Liver (tissue), 3 donors: ENCODE measurements at regions not wholly inside any gene's neighbourhood (a gene's known extent, or its start where the extent isn't known, plus 50 kb on each side); places are given as distances from the start of the nearest gene placed in this dataset.
A peak's percentile ranks its signal among the peaks of the same experiment; 100 is the strongest.

ENCODE experiments used
- ATF3 ChIP-seq: IDR thresholded peaks from 2 replicates; pipeline ENCODE4 v1.6.1; 2016; ENCODE audit warnings: antibody characterized with exemption
- CTCF ChIP-seq: fragments of 150-350 bp; IDR thresholded peaks from 2 replicates; pipeline ENCODE4 v1.5.1; 2017; ENCODE audit warnings: improper control_type of control experiment, low read depth, low read length; ENCODE audit not compliant: missing input control
- EGR1 ChIP-seq, 2 donors: IDR thresholded peaks; 2 replicates each; pipeline ENCODE4 v1.6.1; 2016 to 2018; ENCODE audit warnings: antibody characterized with exemption in 2 of 2, low read depth in 2 of 2
- JUND ChIP-seq, 2 donors: IDR thresholded peaks; 2 replicates each; pipeline ENCODE4 v1.6.1; 2016; ENCODE audit warnings: antibody characterized with exemption in 2 of 2
- MAX ChIP-seq: IDR thresholded peaks from 2 replicates; pipeline ENCODE4 v1.6.1; 2016; ENCODE audit warnings: antibody characterized with exemption
- REST ChIP-seq: IDR thresholded peaks from 2 replicates; pipeline ENCODE4 v1.6.1; 2016; ENCODE audit warnings: antibody characterized with exemption, mild to moderate bottlenecking
- SP1 ChIP-seq: IDR thresholded peaks from 2 replicates; pipeline ENCODE4 v1.6.1; 2018; ENCODE audit warnings: antibody characterized with exemption, mild to moderate bottlenecking
- TAF1 ChIP-seq: conservative IDR thresholded peaks from 2 replicates; pipeline ENCODE4 v1.6.1; 2016; ENCODE audit warnings: antibody characterized with exemption, mild to moderate bottlenecking
- YY1 ChIP-seq: IDR thresholded peaks from 2 replicates; pipeline ENCODE4 v1.6.1; 2016; ENCODE audit warnings: antibody characterized with exemption, mild to moderate bottlenecking
- ZBTB33 ChIP-seq: IDR thresholded peaks from 2 replicates; pipeline ENCODE4 v1.6.1; 2016; ENCODE audit warnings: antibody characterized with exemption
- donor health status: healthy.
- donor health status: healthy.

- peak; percentile 89 for TF ChIP-seq CTCF
- no peak for TF ChIP-seq EGR1 (IDR thresholded peaks at IDR 0.05; ENCODE audit: low read depth in 2 of 2)
- TF ChIP-seq REST = no peak
- no peak for TF ChIP-seq SP1
- no peak for TF ChIP-seq YY1
- no peak for TF ChIP-seq ATF3
- TF ChIP-seq JUND (IDR thresholded peaks at IDR 0.05) = no peak
- no peak for TF ChIP-seq ZBTB33
- TF ChIP-seq MAX = no peak
- no peak for TF ChIP-seq TAF1
These were observed 746.6 kb downstream of the UQCRFS1 start for GRCh38 chr19:28466107-28467045.
